ENCODE measurements at regions not wholly inside any gene's neighbourhood (a gene's known extent, or its start where the extent isn't known, plus 50 kb on each side); places are given as distances from the start of the nearest gene placed in this dataset.
A peak's percentile ranks its signal among the peaks of the same experiment; 100 is the strongest.

DNA sequence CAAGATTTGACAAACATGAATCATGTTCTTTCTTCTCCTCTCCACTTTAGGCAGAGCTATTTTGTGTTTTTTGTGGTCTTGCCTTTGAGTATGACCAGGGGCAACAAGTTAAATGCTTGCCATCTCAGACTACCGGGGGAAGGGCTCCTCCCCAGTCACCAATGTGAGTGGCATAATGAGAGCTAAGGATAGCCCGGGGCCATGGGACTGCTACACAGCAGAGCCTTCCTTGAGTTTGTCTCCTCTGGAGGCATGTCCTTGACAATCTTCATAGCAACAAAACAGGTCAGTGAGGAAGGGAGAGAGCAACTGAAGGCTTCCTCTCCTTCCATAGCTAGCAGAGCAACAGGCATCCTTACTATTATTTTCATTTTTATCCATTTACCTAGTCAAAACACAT, 299.3 kb downstream of the ENC1 start:
- H3K27me3 ChIP-seq: no peaks in the 10 kb centered on the region
- no peak overlapping the region for H3K4me3 ChIP-seq
- peaks cover 2% of the 10 kb centered on the region; the same call in 1 of the 2 replicates for H3K9me3 ChIP-seq
- no peak for DNase-seq
- H3K36me3 ChIP-seq: no peaks in the 10 kb centered on the region

DNA sequence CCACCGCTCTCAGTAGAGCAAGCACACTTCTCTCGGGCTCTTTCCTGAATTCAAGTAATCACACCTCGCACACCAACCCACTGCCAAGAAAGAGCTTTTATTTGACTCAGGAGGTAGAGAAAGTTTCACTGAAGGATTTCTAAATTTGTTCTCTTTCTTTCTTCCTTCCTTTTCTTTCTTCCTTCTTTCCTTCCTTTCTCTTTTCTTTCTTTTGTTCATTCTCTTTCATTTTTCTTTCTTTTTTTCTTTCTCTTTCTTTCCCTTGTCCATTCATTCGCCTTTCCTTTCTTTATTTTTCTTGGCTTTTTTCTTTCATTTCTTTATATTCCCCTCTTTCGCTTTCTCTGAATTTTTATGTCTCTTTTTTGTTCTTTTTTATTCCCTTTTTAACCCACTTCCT, 300.1 kb downstream of the ENC1 start:
- no peak for DNase-seq

DNA sequence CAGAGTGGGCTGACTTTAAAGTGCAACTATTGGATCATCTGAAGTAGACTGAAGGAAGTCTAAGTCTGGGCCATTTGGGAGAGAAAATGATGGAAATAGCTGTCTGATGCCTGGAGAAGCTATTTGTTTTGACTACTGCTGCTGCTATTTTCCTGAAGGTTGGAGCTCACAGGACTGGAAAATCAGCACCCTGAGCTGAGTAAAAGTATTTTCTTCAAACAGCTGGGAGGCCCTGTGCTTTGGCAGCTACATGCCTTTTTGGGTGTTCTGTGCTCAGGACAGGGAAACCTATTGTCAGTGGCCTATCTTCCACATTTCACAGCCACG, 302.6 kb downstream of the ENC1 start:
- H3K4me3 ChIP-seq: no peak overlapping the region
- H3K36me3 ChIP-seq: no peaks in the 10 kb centered on the region
- no peaks in the 10 kb centered on the region for H3K27me3 ChIP-seq
- H3K9me3 ChIP-seq: no peaks in the 10 kb centered on the region
- DNase-seq: no peak

More for the DNA sequence above, 300.1 kb downstream of the ENC1 start:
- Histone ChIP-seq H3K9me3 (no peaks in the 10 kb centered on the region), H3K27me3 (no peaks in the 10 kb centered on the region), H3K36me3 (no peaks in the 10 kb centered on the region), H3K4me3 (no peak overlapping the region)

DNA sequence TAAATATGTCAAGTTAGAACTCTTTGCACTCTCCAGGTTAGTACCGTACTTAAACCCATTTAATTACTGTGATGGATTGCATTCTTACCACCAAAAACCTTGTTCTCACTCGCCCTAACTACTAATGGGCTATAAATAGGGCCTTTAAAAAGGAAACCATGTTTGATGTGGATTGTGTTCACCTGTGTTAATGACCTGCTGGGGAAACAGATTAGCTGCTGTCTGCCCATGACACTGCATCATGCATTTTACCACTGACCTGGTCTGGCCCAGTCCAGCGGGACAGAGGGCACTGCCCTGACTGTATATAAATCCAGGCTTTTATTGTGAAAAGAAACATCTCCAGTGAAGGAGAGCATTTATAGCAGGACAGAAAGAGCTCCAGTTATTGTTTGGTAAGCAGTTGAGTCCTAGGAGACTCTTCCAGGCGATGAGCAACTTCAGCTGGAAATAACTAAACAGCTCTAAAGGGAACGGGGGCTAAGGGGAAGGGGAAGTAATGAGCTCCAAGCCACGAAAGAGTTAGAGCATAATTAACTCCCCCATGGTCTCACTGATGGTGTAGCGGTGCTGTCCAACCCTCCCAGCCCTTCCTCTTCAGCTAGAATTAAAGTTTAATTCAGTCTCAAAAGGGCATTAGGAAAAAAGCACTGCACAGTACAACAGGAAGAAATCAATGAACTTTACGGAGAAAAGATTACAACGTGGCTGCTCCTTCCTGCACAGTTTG, 303.1 kb downstream of the ENC1 start:
- Histone ChIP-seq H3K27me3 (no peaks in the 10 kb centered on the region), H3K36me3 (no peaks in the 10 kb centered on the region), H3K9me3 (no peaks in the 10 kb centered on the region), H3K4me3 (no peak overlapping the region)
- no peak for DNase-seq

DNA sequence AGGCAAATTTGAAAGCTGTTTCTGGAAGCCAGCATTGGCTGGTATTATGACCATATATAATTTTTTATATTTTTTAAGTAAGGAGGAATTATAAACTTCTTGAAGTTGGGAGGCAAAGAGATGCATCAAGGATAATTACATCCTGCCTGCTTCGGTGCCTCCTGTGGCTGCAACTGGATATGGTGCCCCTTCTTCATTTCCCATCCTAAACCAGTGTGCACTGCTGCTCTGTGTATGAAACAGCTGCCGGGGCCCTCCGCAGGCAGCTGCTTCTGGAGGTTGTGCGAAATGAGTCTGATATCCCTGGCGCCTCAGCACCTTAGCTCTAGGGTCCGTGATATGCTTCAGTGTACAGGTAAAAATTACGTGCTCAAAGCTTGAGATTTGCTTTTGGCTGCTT, 304.2 kb downstream of the ENC1 start:
- Histone ChIP-seq H3K36me3 (no peaks in the 10 kb centered on the region), H3K27me3 (no peaks in the 10 kb centered on the region), H3K4me3 (no peak overlapping the region), H3K9me3 (no peaks in the 10 kb centered on the region)
- no peak for DNase-seq

DNA sequence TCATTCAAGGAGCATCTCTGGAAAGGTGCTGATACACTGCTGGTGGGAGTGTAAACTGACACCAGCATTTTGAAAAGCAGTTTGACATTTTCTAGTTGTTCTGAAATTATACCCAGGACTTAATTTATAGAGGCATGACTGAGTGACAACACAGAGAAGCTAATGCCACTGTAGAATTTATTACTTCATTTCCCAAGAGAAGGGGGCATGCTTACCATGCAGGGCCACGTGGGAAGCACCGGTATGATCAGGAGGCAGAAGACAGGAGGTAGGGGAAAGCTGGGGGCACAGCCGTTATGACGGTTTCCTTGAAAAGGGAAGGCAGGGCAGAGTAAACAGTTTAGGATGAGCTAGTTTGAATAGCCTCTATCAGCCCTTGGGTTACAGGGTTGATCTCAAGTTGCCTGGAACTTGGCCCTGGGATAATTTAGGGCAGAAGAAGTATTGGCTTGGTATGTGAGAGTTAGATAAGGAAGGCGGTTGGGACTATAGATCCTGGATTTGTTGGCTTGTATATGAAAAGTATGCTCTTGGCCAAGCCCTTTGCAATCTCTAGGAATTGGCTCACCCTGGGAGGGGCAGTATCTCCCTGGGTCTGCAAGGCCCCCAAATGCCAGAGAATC, 305.7 kb downstream of the ENC1 start:
- DNase-seq: no peak
- Histone ChIP-seq H3K36me3 (no peaks in the 10 kb centered on the region), H3K27me3 (no peaks in the 10 kb centered on the region), H3K4me3 (no peak overlapping the region), H3K9me3 (no peaks in the 10 kb centered on the region)

DNA sequence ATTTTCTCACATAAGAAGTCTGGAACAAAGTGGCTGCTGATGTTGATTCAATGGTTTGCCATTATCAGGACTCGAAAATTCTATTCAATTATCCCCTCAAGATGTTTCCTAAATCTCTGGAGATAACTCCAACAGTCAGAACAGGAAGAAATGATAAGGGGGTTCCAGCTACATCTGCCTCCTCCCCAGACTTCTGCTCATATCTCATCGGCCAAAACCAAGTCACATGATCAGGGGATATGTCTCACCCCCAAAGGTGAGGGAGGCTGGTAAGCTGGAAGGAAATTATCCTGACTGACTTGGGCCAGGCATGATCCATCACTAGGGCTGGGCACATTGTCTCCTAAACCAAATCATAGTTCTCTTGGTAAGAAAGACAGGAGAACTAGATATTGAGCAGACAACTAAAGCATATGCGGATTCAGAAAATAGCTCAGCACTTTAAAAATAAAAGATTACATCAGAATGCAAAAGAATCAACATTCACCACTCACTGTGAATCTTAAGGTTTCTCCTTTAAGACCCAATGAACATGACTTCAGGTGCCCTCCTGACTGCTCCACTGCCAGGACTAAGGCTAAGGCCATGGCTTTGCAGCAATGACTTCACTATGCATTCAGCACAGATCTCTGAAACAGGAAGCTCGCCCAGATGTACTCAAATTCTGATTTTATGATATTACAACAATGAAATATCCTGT, 306.3 kb downstream of the ENC1 start:
- no peaks in the 10 kb centered on the region for H3K9me3 ChIP-seq
- no peak for DNase-seq
- no peaks in the 10 kb centered on the region for H3K27me3 ChIP-seq
- no peaks in the 10 kb centered on the region for H3K36me3 ChIP-seq
- no peak overlapping the region for H3K4me3 ChIP-seq

DNA sequence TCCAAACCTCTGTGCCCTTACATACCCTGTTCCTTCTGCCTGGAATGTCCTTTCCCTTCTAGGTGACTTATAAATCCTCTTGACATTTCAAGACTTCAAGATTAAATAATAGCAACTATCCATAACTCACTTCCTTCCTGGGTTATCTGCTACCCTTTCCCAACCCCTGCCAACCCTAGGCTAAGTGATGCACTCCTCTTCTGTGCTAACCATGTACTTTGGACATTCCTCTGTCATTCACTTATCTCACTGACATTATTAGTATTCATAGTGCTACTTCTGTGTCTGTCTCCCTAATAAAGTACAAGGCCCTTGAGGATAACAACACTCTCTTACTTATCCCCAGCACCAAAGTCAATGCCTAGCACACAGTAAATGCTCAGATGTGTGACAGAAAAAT, 307.1 kb downstream of the ENC1 start:
- H3K9me3 ChIP-seq: no peaks in the 10 kb centered on the region
- no peak for DNase-seq
- no peak overlapping the region for H3K4me3 ChIP-seq
- no peaks in the 10 kb centered on the region for H3K27me3 ChIP-seq
- no peaks in the 10 kb centered on the region for H3K36me3 ChIP-seq

DNA sequence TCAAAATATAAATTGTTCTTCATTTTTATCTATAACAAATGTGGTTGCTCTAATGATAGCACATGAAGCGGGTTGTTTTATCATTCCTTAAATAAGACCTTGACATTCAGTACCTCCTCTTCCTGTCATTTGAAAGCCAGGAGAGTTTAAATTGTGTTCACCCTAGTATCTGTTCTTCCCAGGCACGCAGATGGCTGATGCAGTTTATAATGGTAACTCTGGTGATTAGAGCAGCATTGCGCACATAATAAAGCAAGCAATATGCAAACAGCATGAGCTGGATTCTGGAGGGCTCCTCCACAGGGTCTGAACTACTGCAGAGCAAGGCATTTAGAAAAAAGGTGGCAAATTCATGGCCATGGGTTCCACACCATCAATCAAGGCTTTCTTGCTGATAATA, 307.8 kb downstream of the ENC1 start:
- DNase-seq: no peak
- no peak overlapping the region for H3K4me3 ChIP-seq
- H3K27me3 ChIP-seq: no peaks in the 10 kb centered on the region
- no peaks in the 10 kb centered on the region for H3K36me3 ChIP-seq
- no peaks in the 10 kb centered on the region for H3K9me3 ChIP-seq

DNA sequence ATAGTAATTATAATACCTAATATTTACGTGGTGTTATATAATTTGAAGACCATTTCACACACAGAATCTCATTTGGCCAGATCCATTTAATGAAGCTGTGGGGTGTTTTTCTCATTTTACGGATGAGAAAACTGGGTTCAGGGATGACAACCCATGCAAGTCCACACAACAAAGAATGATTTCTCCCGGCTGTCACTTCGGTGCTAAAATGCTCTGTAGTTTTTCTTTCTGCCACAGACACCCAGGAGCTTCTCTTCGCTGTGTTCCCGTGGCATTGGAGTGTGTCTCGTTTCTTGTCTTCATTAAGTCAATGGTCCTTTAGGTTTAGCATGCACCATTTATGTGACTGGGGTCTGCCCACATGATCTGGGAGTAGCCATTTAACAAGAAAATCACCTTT, 308.5 kb downstream of the ENC1 start:
- no peak overlapping the region for H3K4me3 ChIP-seq
- H3K36me3 ChIP-seq: no peaks in the 10 kb centered on the region
- H3K27me3 ChIP-seq: no peaks in the 10 kb centered on the region
- DNase-seq: no peak
- H3K9me3 ChIP-seq: no peaks in the 10 kb centered on the region

DNA sequence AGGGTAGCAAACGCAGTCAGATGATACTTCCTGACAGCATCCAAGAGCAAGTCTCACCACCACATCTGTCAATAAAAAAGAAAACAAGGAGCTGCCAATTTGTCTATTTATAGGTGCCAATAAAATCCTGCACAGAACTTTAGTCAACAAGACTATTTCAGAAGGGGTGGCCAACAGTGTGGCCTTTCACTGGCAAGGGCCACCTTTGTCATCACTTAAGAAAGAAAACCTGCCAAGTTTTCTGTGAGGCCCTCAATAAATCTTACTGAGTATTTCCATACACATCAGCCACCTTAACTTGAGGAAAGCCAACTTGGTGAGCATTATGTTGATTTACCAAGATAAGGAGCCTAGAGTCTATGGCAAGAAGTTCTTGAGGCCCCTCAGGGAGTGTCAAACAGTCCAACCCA, 312.3 kb downstream of the ENC1 start:
- no peaks in the 10 kb centered on the region for H3K27me3 ChIP-seq
- no peaks in the 10 kb centered on the region for H3K36me3 ChIP-seq
- no peak for DNase-seq
- H3K4me3 ChIP-seq: no peak overlapping the region
- no peaks in the 10 kb centered on the region for H3K9me3 ChIP-seq

DNA sequence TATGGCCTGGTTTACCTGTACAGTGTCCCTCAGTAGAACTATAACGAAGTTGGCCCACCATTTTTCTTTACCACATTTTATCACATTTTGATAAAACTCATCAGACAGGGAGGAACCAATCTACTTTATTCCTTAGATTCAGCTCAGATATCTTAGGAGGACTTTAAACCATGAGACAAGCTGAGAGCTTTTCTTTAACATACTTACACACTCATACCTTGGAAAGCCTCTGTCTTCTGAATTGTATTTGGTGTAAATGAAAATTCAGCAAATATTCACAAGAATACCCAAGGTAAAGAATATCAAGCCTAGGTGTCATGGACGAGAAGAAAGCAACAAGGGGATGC, 313.2 kb downstream of the ENC1 start:
- DNase-seq: no peak

DNA sequence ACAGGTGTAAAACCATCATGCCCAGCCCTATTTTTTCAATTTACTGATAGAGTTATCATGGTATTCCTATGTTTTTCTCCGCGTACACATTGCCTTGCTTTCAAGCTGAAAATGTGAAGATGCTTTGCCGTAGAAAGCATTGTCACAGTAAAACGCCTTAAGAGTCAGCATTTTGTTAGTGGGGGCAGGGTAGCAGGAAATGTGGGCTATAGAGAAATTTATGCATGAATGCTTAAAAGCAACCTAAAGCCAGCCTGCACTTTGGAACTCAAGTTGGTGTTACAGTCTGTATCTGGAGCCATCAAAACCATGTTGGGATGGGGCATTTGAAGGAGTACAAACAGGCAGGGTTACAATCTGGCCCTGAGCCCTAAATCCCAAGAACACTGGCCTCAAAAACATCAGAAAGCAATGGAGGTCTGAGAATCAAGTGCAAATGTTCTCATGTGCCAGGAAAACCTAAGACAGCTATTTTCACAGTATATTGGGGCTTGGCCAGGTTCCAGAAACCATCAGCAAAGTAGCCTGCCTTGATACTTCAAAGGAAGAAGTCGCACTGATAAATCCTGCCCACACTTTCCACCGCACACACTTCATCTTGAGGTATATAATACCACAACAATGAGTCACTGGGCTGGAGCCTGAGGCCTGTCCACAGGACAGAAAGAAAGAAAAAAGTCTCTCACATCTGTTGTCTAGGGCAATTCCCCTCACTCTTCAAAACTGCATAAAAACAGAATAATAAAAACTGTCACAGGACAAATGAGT, 313.8 kb downstream of the ENC1 start:
- Histone ChIP-seq H3K36me3 (no peaks in the 10 kb centered on the region), H3K4me3 (no peak overlapping the region), H3K27me3 (no peaks in the 10 kb centered on the region), H3K9me3 (no peaks in the 10 kb centered on the region)
- peak; percentile 82 for DNase-seq

More for the DNA sequence above, 313.2 kb downstream of the ENC1 start:
- H3K4me3 ChIP-seq: no peak overlapping the region
- no peaks in the 10 kb centered on the region for H3K9me3 ChIP-seq
- H3K27me3 ChIP-seq: no peaks in the 10 kb centered on the region
- H3K36me3 ChIP-seq: no peaks in the 10 kb centered on the region

DNA sequence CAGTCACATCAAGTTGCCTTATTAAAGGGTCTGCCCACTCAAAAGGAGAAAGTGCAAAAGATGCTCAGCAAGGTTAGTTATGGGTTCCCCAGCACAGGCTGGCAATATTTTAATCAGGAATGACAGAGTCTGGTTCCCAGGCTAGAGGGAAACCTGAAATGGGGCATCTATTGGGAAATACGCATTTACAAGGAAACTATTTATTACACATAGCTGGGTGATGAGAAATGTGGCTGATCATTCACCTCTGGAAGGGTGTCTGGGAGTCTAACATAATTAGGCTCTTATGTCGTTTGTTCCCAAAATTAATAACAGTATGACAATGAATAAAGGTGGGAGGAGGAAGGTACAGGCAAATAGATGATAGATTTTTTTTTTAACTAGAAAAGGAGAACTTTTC, 314.7 kb downstream of the ENC1 start:
- Histone ChIP-seq H3K9me3 (no peaks in the 10 kb centered on the region), H3K27me3 (no peaks in the 10 kb centered on the region), H3K4me3 (no peak overlapping the region), H3K36me3 (no peaks in the 10 kb centered on the region)
- DNase-seq: no peak

DNA sequence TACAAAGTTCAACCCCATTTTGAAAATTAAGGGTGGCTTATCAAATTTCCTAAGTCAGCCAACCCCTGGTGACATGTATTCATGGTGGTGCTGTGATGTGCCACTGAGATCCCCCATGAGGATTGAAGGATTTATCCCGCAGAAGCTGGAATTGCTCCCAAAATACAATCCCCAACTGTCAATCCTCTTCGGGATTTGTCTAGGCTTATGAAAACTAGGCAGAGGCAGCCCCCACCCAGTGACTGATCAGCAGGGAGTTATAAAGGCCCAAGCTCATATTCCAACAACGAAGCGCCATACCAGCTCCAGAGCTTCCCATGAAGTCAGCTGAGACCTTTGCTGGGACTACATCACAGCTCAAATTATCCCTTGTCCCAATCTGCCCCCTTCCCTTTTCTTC, 316.0 kb downstream of the ENC1 start:
- no peak for DNase-seq
- Histone ChIP-seq H3K4me3 (no peak overlapping the region), H3K36me3 (no peaks in the 10 kb centered on the region), H3K9me3 (no peaks in the 10 kb centered on the region), H3K27me3 (no peaks in the 10 kb centered on the region)

DNA sequence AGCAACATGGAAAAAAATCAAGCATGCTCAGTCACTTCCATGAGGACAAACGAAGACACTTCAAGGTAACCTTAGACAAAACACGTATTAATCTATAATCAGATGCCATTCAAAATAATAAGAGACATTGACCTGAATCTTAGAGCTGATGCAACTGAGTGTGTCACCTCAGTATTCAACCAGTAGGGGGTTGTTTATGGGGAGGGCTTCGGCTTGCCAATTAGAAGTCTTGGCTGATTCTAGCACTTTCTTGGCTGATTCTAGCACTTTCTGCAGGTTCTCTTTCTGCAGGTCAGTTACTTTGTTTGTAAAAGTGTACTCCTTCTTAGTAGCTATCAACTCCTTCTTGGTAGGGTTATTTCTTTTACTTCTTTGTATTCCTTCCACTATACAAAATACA, 317.6 kb downstream of the ENC1 start:
- no peaks in the 10 kb centered on the region for H3K27me3 ChIP-seq

DNA sequence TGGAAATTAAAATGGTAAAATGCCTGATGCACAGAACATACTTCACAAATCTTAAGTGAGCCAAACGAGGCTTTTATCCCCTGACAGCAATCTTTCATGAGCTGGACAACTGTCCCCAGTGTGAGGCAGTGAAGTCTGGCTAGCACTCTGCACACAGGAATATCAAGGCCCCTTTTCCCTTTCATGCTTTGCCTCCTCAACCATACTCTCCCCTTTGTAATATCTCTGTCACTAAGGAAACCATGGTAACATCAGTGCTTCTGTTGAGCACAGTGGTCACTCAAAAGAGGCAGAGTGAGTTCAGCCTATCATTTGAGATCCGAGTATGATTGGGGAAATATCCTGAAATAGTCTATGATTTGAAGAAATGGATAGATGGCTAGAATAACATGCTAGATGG, 318.3 kb downstream of the ENC1 start:
- no peak overlapping the region for H3K4me3 ChIP-seq
- DNase-seq: no peak
- no peaks in the 10 kb centered on the region for H3K27me3 ChIP-seq
- H3K9me3 ChIP-seq: no peaks in the 10 kb centered on the region
- no peaks in the 10 kb centered on the region for H3K36me3 ChIP-seq

More for the DNA sequence above, 317.6 kb downstream of the ENC1 start:
- no peaks in the 10 kb centered on the region for H3K9me3 ChIP-seq
- DNase-seq: no peak
- no peak overlapping the region for H3K4me3 ChIP-seq
- H3K36me3 ChIP-seq: no peaks in the 10 kb centered on the region

Data from MG63 (cell line).